Mesenchymal stem cell (in vitro differentiated cells and primary cell): ENCODE measurements at regions not wholly inside any gene's neighbourhood (a gene's known extent, or its start where the extent isn't known, plus 50 kb on each side); places are given as distances from the start of the nearest gene placed in this dataset.

Experiments
- DNase-seq: peaks from one replicate; pipeline ENCODE4 v3.0.0-alpha.2; 2013
- H2AFZ ChIP-seq: one replicate; pipeline ENCODE4 v1.6.1; 2013; ENCODE audit warnings: low read depth, mild to moderate bottlenecking, control low read depth, inconsistent platforms, low read length, moderate library complexity
- H2AK5ac ChIP-seq: 2 replicates; pipeline ENCODE4 v1.6.1; 2013; ENCODE audit warnings: low read length, moderate library complexity, mild to moderate bottlenecking, inconsistent platforms; ENCODE audit not compliant: severe bottlenecking
- H2BK120ac ChIP-seq: one replicate; pipeline ENCODE4 v1.6.1; 2013; ENCODE audit warnings: low read depth, mild to moderate bottlenecking, inconsistent platforms, low read length, moderate library complexity
- H2BK12ac ChIP-seq, 2 experiments: one replicate each; pipeline ENCODE4 v1.6.1; 2013; ENCODE audit warnings: inconsistent platforms in 2 of 2, low read length in 2 of 2, mild to moderate bottlenecking in 2 of 2, moderate library complexity in 2 of 2, control low read depth in 1 of 2
- H2BK15ac ChIP-seq: one replicate; pipeline ENCODE4 v1.6.1; 2013; ENCODE audit warnings: mild to moderate bottlenecking, low read depth, inconsistent platforms; ENCODE audit not compliant: poor library complexity, severe bottlenecking
- H2BK5ac ChIP-seq: 2 replicates; pipeline ENCODE4 v1.6.1; 2013; ENCODE audit warnings: low read depth, mild to moderate bottlenecking, low read length, control low read depth, inconsistent platforms; ENCODE audit not compliant: poor library complexity, severe bottlenecking
- H3K14ac ChIP-seq, 2 experiments: one replicate each; pipeline ENCODE4 v1.6.1; 2013; ENCODE audit warnings: inconsistent platforms in 2 of 2, low read length in 2 of 2, control low read depth in 1 of 2, mild to moderate bottlenecking in 1 of 2, moderate library complexity in 1 of 2
- H3K18ac ChIP-seq, 2 experiments: one replicate each; pipeline ENCODE4 v1.6.1; 2013; ENCODE audit warnings: inconsistent platforms in 2 of 2, low read length in 2 of 2, control low read depth in 1 of 2, low read depth in 1 of 2, mild to moderate bottlenecking in 1 of 2
- H3K23ac ChIP-seq, 2 experiments: one replicate each; pipeline ENCODE4 v1.6.1; 2013; ENCODE audit warnings: inconsistent platforms in 2 of 2, low read length in 2 of 2, mild to moderate bottlenecking in 2 of 2, moderate library complexity in 2 of 2, control low read depth in 1 of 2
- H3K27ac ChIP-seq: 2 replicates; pipeline ENCODE4 v1.5.1; 2013; ENCODE audit warnings: mild to moderate bottlenecking, moderate library complexity, low read length, control low read depth, inconsistent platforms; ENCODE audit not compliant: poor library complexity, severe bottlenecking
- H3K27me3 ChIP-seq, 2 experiments: 2 replicates each; pipeline versions ENCODE4 v1.6.1 to v1.7.0; 2013; ENCODE audit warnings: low read length in 2 of 2, mild to moderate bottlenecking in 2 of 2, moderate library complexity in 2 of 2, control low read depth in 1 of 2, inconsistent platforms in 1 of 2; ENCODE audit not compliant: control insufficient read depth in 1 of 2, insufficient read depth in 1 of 2
- H3K36me3 ChIP-seq, 2 experiments: 2 replicates each; pipeline versions ENCODE4 v1.6.1 to v1.7.0; 2013; ENCODE audit warnings: low read length in 2 of 2, control low read depth in 1 of 2, inconsistent platforms in 1 of 2, low read depth in 1 of 2, mild to moderate bottlenecking in 1 of 2; ENCODE audit not compliant: insufficient read depth in 2 of 2, control insufficient read depth in 1 of 2
- H3K4ac ChIP-seq, 2 experiments: one replicate each; pipeline ENCODE4 v1.6.1; 2013; ENCODE audit warnings: inconsistent platforms in 2 of 2, low read length in 2 of 2, mild to moderate bottlenecking in 2 of 2, moderate library complexity in 2 of 2, control low read depth in 1 of 2, low read depth in 1 of 2
- H3K4me1 ChIP-seq: 2 replicates; pipeline ENCODE4 v1.6.1; 2013; ENCODE audit warnings: low read depth, low read length, control low read depth; ENCODE audit not compliant: control insufficient read depth, insufficient read depth
- H3K4me2 ChIP-seq: 2 replicates; pipeline ENCODE4 v1.6.1; 2013; ENCODE audit warnings: low read length, mild to moderate bottlenecking, inconsistent platforms; ENCODE audit not compliant: poor library complexity, severe bottlenecking
- H3K4me3 ChIP-seq, 2 experiments: 2 replicates each; pipeline versions ENCODE4 v1.5.1 to v1.7.0; 2013; ENCODE audit warnings: low read length in 2 of 2, mild to moderate bottlenecking in 2 of 2, control low read depth in 1 of 2, low read depth in 1 of 2; ENCODE audit not compliant: insufficient read depth in 1 of 2
- H3K79me1 ChIP-seq: replicated peaks from 2 replicates; pipeline ENCODE4 v1.6.1; 2013; ENCODE audit warnings: mild to moderate bottlenecking, control low read depth, low read length, inconsistent platforms; ENCODE audit not compliant: poor library complexity, severe bottlenecking
- H3K9ac ChIP-seq: 2 replicates; pipeline ENCODE4 v1.7.0; 2013; ENCODE audit warnings: mild to moderate bottlenecking, low read length, moderate library complexity
- H3K9me3 ChIP-seq: 2 replicates; pipeline ENCODE4 v1.7.0; 2013; ENCODE audit warnings: mild to moderate bottlenecking, low read length; ENCODE audit not compliant: control insufficient read depth
- H4K8ac ChIP-seq: one replicate; pipeline ENCODE4 v1.6.1; 2013; ENCODE audit warnings: inconsistent platforms, mild to moderate bottlenecking, low read length, moderate library complexity
- H4K91ac ChIP-seq: one replicate; pipeline ENCODE4 v1.6.1; 2013; ENCODE audit warnings: mild to moderate bottlenecking, low read length, inconsistent platforms
- whole genome bisulfite sequencing: methylation state at CpG from one replicate; pipeline ENCODE4 v1.1.7; 2013; ENCODE audit warnings: mixed read lengths; 5-methylcytosine and 5-hydroxymethylcytosine counted together

DNA sequence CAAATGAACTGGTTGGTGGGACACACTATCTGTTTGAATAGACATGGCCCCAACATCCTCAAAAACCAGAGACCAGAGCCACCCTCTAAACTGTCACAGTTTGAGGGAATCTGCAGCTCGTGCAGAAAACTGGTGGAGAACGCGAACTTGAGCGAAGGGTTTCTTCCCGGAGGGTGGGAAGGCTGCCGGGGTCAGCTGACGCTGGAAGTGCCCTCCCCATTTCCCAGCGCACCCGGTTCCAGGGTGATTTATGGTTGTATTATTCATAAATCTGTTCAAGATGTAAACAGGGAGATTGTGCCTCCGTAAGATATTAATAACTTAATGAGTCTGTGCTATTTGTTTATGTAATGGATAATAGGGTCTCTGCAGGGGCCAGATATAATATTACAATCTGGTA, 1396.7 kb downstream of the BRD1 start:
- no peak overlapping the region for H3K18ac ChIP-seq
- no peak for DNase-seq
- H2BK120ac ChIP-seq: no peak overlapping the region
- no peak overlapping the region for H4K8ac ChIP-seq
- no peaks in the 10 kb centered on the region for H3K36me3 ChIP-seq
- no peaks in the 10 kb centered on the region for H3K79me1 ChIP-seq
- no peak overlapping the region for H3K14ac ChIP-seq
- H3K27me3 ChIP-seq: peaks cover 0 to 24% of the 10 kb centered on the region in 2 experiments
- no peak overlapping the region for H3K23ac ChIP-seq
- H3K4me1 ChIP-seq: no peaks in the 10 kb centered on the region
- H3K27ac ChIP-seq: no peak overlapping the region
- H3K4me3 ChIP-seq: no peak overlapping the region
- H2BK12ac ChIP-seq: no peak overlapping the region
- no peak overlapping the region for H2AK5ac ChIP-seq
- H2AFZ ChIP-seq: no peak overlapping the region
- H3K9me3 ChIP-seq: no peaks in the 10 kb centered on the region
- no peak overlapping the region for H3K9ac ChIP-seq
- 81% methylated on average over 10 of the region's 10 CpGs for WGBS
- no peak overlapping the region for H3K4ac ChIP-seq
- no peak overlapping the region for H4K91ac ChIP-seq
- H2BK5ac ChIP-seq: no peak overlapping the region
- no peak overlapping the region for H2BK15ac ChIP-seq
- no peak overlapping the region for H3K4me2 ChIP-seq

DNA sequence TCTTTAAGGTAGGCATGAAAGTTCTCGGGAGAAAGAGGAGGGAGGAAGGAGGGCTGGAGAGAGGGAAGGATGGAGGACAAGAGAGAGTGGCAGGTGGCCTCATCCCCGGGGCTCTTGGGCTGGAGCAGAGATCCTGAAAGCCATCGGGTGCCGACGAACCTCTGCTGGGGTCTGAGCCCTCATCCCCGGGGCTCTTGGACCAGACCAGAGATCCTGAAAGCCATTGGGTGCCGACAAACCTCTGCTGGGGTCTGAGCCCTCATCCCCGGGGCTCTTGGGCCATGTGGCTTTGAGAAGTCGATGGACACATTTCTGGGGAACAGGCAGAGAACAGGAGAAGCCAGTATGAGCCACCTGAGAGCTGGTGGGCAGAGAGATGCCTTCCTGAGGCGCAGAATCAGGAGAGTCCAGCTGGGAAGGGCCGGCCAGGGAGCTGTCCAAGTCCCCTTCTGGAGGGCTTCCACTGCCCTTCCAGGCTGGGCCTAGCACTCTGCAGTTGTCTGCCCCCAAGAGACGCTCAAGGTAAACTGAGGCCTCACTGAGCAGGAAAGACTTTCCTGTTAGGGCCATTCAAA, 1398.1 kb downstream of the BRD1 start:
- WGBS: 75% methylated on average over 12 of the region's 12 CpGs
- no peak overlapping the region for H2BK12ac ChIP-seq

DNA sequence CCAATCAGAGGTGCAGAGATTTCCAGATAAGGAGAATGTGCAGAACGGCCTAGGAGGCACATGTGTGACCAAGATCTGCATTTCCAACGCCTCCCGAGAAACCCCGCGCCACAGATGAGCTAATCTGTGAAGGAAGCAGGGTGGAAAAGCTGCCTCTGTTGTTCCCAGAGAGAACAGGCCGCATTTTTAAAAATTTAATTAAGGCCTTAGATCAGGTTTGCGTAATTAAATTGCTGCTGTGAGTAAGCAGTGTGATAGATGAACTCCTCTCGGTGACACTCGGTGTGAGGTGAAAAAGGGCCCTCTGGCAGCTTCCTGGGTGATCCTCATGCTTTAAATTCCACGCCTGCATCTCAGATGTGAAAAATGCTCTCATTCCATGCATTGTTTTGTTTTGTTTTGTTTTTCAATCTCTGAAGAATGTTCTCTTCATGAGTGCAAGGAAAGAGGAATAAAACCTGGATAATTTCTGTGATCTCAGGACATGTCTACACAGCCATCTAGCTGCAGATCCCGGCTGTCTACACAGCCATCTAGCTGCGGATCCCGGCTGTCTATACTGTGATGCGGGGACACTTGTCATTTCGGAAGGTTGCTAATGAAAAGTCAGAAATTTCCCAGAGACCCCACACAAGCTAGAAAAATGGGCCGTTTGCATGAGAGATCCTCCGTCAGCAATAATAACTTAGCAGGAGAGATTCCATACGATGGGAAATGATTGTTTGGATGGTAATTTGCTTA, 1398.9 kb downstream of the BRD1 start:
- WGBS: 60% methylated on average over 18 of the region's 18 CpGs
- no peaks in the 10 kb centered on the region for H3K36me3 ChIP-seq
- no peak overlapping the region for H2AFZ ChIP-seq
- no peak overlapping the region for H3K14ac ChIP-seq
- H3K27me3 ChIP-seq: peaks cover 0 to 15% of the 10 kb centered on the region in 2 experiments
- no peak overlapping the region for H3K23ac ChIP-seq
- no peak overlapping the region for H2AK5ac ChIP-seq
- DNase-seq: no peak
- no peaks in the 10 kb centered on the region for H3K79me1 ChIP-seq
- H2BK12ac ChIP-seq: no peak overlapping the region
- no peak overlapping the region for H3K4ac ChIP-seq
- H4K8ac ChIP-seq: no peak overlapping the region
- H2BK15ac ChIP-seq: no peak overlapping the region
- no peak overlapping the region for H2BK5ac ChIP-seq
- H3K27ac ChIP-seq: no peak overlapping the region
- H3K4me3 ChIP-seq: no peak overlapping the region
- H3K4me2 ChIP-seq: no peak overlapping the region
- no peak overlapping the region for H3K18ac ChIP-seq
- H3K9me3 ChIP-seq: no peaks in the 10 kb centered on the region
- no peaks in the 10 kb centered on the region for H3K4me1 ChIP-seq
- no peak overlapping the region for H3K9ac ChIP-seq
- no peak overlapping the region for H4K91ac ChIP-seq
- H2BK120ac ChIP-seq: no peak overlapping the region

More for the DNA sequence above, 1398.1 kb downstream of the BRD1 start:
- Histone ChIP-seq H3K18ac (no peak overlapping the region), H4K8ac (no peak overlapping the region), H2BK120ac (no peak overlapping the region), H3K9me3 (no peaks in the 10 kb centered on the region), H4K91ac (no peak overlapping the region), H3K27ac (no peak overlapping the region), H3K4ac (no peak overlapping the region), H2AFZ (no peak overlapping the region), H3K14ac (no peak overlapping the region), H3K36me3 (no peaks in the 10 kb centered on the region), H3K27me3 (peaks cover 0 to 20% of the 10 kb centered on the region in 2 experiments), H3K4me1 (no peaks in the 10 kb centered on the region), H3K79me1 (no peaks in the 10 kb centered on the region), H3K4me2 (no peak overlapping the region), H3K23ac (no peak overlapping the region), H3K9ac (no peak overlapping the region), H2BK5ac (no peak overlapping the region), H3K4me3 (no peak overlapping the region), H2AK5ac (no peak overlapping the region), H2BK15ac (no peak overlapping the region)
- DNase-seq: no peak

DNA sequence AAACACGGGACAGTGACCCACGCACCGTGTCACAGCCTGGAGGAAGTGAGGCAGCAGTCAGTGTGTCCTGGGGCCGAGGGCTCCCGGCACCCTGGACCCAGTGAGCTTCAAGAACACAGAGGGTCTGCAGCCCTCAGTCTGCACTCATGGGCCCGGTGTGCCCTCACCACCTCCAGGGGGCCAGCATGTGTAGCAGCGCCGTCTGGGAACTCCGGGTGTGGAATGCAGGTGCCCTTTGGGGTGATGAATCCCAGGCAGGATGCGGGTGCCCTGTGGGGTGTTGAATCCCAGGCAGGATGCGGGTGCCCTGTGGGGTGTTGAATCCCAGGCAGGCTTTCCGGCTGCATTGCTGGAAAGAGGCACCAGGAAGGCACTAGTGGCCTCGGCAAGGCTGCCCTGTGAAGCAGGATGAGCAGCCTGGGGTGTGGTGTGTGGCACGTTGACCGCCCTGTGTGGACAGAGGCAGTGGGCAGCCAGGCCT, 1399.9 kb downstream of the BRD1 start:
- no peaks in the 10 kb centered on the region for H3K4me1 ChIP-seq
- 80% methylated on average over 14 of the region's 15 CpGs for WGBS

More for the DNA sequence above, 1399.9 kb downstream of the BRD1 start:
- no peak overlapping the region for H2BK12ac ChIP-seq
- H2AFZ ChIP-seq: no peak overlapping the region
- no peak overlapping the region for H3K27ac ChIP-seq
- H3K36me3 ChIP-seq: no peaks in the 10 kb centered on the region
- peaks cover 0 to 15% of the 10 kb centered on the region in 2 experiments for H3K27me3 ChIP-seq
- no peaks in the 10 kb centered on the region for H3K79me1 ChIP-seq
- H3K14ac ChIP-seq: no peak overlapping the region
- no peak overlapping the region for H3K23ac ChIP-seq
- no peak overlapping the region for H3K4me3 ChIP-seq
- H2BK120ac ChIP-seq: no peak overlapping the region
- H3K18ac ChIP-seq: no peak overlapping the region
- H4K91ac ChIP-seq: no peak overlapping the region
- H4K8ac ChIP-seq: no peak overlapping the region
- H2BK15ac ChIP-seq: no peak overlapping the region
- no peak overlapping the region for H3K4ac ChIP-seq
- no peak overlapping the region for H3K4me2 ChIP-seq
- H2BK5ac ChIP-seq: no peak overlapping the region
- no peak overlapping the region for H2AK5ac ChIP-seq
- H3K9ac ChIP-seq: no peak overlapping the region
- no peak for DNase-seq
- H3K9me3 ChIP-seq: no peaks in the 10 kb centered on the region
